A549 (cell line): ENCODE measurements at regions not wholly inside any gene's neighbourhood (a gene's known extent, or its start where the extent isn't known, plus 50 kb on each side); places are given as distances from the start of the nearest gene placed in this dataset.

ENCODE experiments used
- ATAC-seq, 2 experiments: fragments of 200-7000 bp in 1 of 2; fragments of >200 bp in 1 of 2; cut with Nextera tagmentation in 1 of 2; cut with Tn5 transposase in 1 of 2; 3 replicates each; pipeline versions ENCODE4 v1.8.0 to v1.9.1; 2018 to 2020; ENCODE audit warnings: mild to moderate bottlenecking in 1 of 2, moderate library complexity in 1 of 2
- CTCF ChIA-PET: fragments of 300-600 bp; sonication (Branson Sonifier 250); formaldehyde crosslinking; extraction: SDS; loops from one replicate; lab custom pipeline; 2021; ENCODE audit warnings: antibody characterized with exemption, inconsistent platforms; lab: Yijun Ruan, JAX
- POLR2A ChIA-PET: fragments of 350-600 bp; formaldehyde crosslinking; extraction: SDS; loops from one replicate; lab custom pipeline; 2021; ENCODE audit warnings: antibody characterized with exemption, inconsistent platforms; lab: Yijun Ruan, JAX
- DNase-seq, 2 experiments: peaks; one replicate each; pipeline versions ENCODE4 v3.0.0 to v3.0.0-alpha.2; 2011 to 2016; ENCODE audit warnings: low read depth in 1 of 2, low spot score in 1 of 2
- FAIRE-seq: peaks from 2 replicates; lab custom pipeline; 2011; peaks lifted over from hg19 to GRCh38; lab: Jason Lieb, UNC
- H3K27ac ChIP-seq, 2 experiments: fragments of >200 bp; sonication (Bioruptor Twin); formaldehyde crosslinking; 3 replicates each; pipeline ENCODE4 v1.5.1; 2016 to 2017
- H3K4me1 ChIP-seq: fragments of >200 bp; sonication (Bioruptor Twin); formaldehyde crosslinking; 3 replicates; pipeline ENCODE4 v1.6.1; 2016
- H3K4me2 ChIP-seq: fragments of >200 bp; sonication (Bioruptor Twin); formaldehyde crosslinking; 3 replicates; pipeline ENCODE4 v1.6.1; 2016
- H3K4me3 ChIP-seq: fragments of >200 bp; sonication (Bioruptor Twin); formaldehyde crosslinking; 3 replicates; pipeline ENCODE4 v1.5.1; 2016
- H3K9me3 ChIP-seq: fragments of >200 bp; sonication (Bioruptor Twin); formaldehyde crosslinking; 3 replicates; pipeline ENCODE4 v1.6.1; 2016
- ATOH8 ChIP-seq: fragments of 250-450 bp; sonication (Bioruptor Pico); IDR thresholded peaks from 2 replicates; pipeline ENCODE4 v1.5.0; 2020; ENCODE audit warnings: low read depth, mild to moderate bottlenecking, moderate library complexity
- BCL3 ChIP-seq: fragments of >200 bp; sonication (Bioruptor Twin); formaldehyde crosslinking; IDR thresholded peaks from 3 replicates; pipeline ENCODE4 v1.6.1; 2016
- BHLHE40 ChIP-seq: IDR thresholded peaks from 2 replicates; pipeline ENCODE4 v1.6.1; 2012; ENCODE audit warnings: low read depth, low read length, inconsistent platforms
- CBX8 ChIP-seq: fragments of 200-600 bp; sonication (generic); IDR thresholded peaks from 2 replicates; pipeline ENCODE4 v1.6.1; 2016
- CEBPB ChIP-seq, 2 experiments: fragments of >200 bp in 1 of 2; sonication (Bioruptor Twin) in 1 of 2; formaldehyde crosslinking in 1 of 2; IDR thresholded peaks; 2 replicates each; pipeline ENCODE4 v1.6.1; 2012 to 2016
- CTCF ChIP-seq: fragments of >200 bp; sonication (Bioruptor Twin); formaldehyde crosslinking; IDR thresholded peaks from 3 replicates; pipeline ENCODE4 v1.5.1; 2016
- E2F6 ChIP-seq: IDR thresholded peaks from 2 replicates; pipeline ENCODE4 v1.6.1; 2012; ENCODE audit warnings: low read depth, borderline replicate concordance
- EHF ChIP-seq: fragments of 250-450 bp; sonication (Bioruptor Pico); IDR thresholded peaks from 2 replicates; pipeline ENCODE4 v1.5.0; 2020; ENCODE audit warnings: mild to moderate bottlenecking
- EHMT2 ChIP-seq: fragments of 200-600 bp; sonication (generic); IDR thresholded peaks from 2 replicates; pipeline ENCODE4 v1.6.1; 2016; ENCODE audit warnings: antibody characterized with exemption, low read depth, mild to moderate bottlenecking, moderate library complexity
- FOSB ChIP-seq: fragments of 250-450 bp; sonication (Bioruptor Pico); IDR thresholded peaks from 2 replicates; pipeline ENCODE4 v1.5.0; 2020; ENCODE audit warnings: mild to moderate bottlenecking, moderate library complexity
- FOSL2 ChIP-seq, 2 experiments: fragments of 450-650 bp in 1 of 2; fragments of >200 bp in 1 of 2; sonication (Bioruptor Twin) in 1 of 2; formaldehyde crosslinking; IDR thresholded peaks; 2 replicates each; pipeline versions ENCODE4 v1.5.0 to v1.6.1; 2016 to 2020; ENCODE audit warnings: mild to moderate bottlenecking in 1 of 2, moderate library complexity in 1 of 2
- HDAC2 ChIP-seq: fragments of 200-600 bp; sonication (generic); IDR thresholded peaks from 2 replicates; pipeline ENCODE4 v1.6.1; 2016
- HES2 ChIP-seq: fragments of >200 bp; sonication (Bioruptor Twin); formaldehyde crosslinking; IDR thresholded peaks from 2 replicates; pipeline ENCODE4 v1.6.1; 2016
- HEYL ChIP-seq: fragments of 250-450 bp; sonication (Bioruptor Pico); IDR thresholded peaks from 2 replicates; pipeline ENCODE4 v1.8.0; 2021; ENCODE audit warnings: mild to moderate bottlenecking, moderate library complexity
- HMGXB4 ChIP-seq: fragments of 250-450 bp; sonication (Bioruptor Pico); IDR thresholded peaks from 2 replicates; pipeline ENCODE4 v1.5.0; 2021; ENCODE audit warnings: mild to moderate bottlenecking, moderate library complexity, borderline replicate concordance
- HOXB13 ChIP-seq: fragments of 250-450 bp; sonication (Bioruptor Pico); IDR thresholded peaks from 2 replicates; pipeline ENCODE4 v1.5.0; 2020; ENCODE audit warnings: low read depth, mild to moderate bottlenecking, moderate library complexity
- MAFK ChIP-seq: fragments of 450-650 bp; IDR thresholded peaks from 2 replicates; pipeline ENCODE4 v1.6.1; 2014; ENCODE audit not compliant: partially characterized antibody
- NR3C1 ChIP-seq: fragments of >200 bp; sonication (Bioruptor Twin); formaldehyde crosslinking; IDR thresholded peaks from 3 replicates; pipeline ENCODE4 v1.6.1; 2017
- RCOR1 ChIP-seq: fragments of 150-350 bp; IDR thresholded peaks from 2 replicates; pipeline ENCODE4 v1.6.1; 2014; ENCODE audit warnings: antibody characterized with exemption, low read length, low read depth
- USF2 ChIP-seq: fragments of 450-650 bp; IDR thresholded peaks from 2 replicates; pipeline ENCODE4 v1.6.1; 2014; ENCODE audit warnings: antibody characterized with exemption
- ZC3H11A ChIP-seq: fragments of 450-650 bp; IDR thresholded peaks from 2 replicates; pipeline ENCODE4 v1.6.1; 2014; ENCODE audit warnings: antibody characterized with exemption, mild to moderate bottlenecking
- ZSCAN20 ChIP-seq: fragments of 250-450 bp; sonication (Bioruptor Pico); IDR thresholded peaks from 2 replicates; pipeline ENCODE4 v1.8.0; 2022; ENCODE audit warnings: mild to moderate bottlenecking, moderate library complexity
- WGBS: methylation state at CpG from one replicate; pipeline ENCODE4 v1.1.6; 2017; ENCODE audit errors: missing lambda C conversion rate; 5-methylcytosine and 5-hydroxymethylcytosine counted together

GRCh38 chr16:26801628-26802027 is 265.1 kb upstream of the C16orf82 start:
- Histone ChIP-seq H3K4me2 (no peak overlapping the region), H3K9me3 (no peaks in the 10 kb centered on the region), H3K27ac (no peak overlapping the region), H3K4me3 (no peak overlapping the region), H3K4me1 (no peaks in the 10 kb centered on the region)
- DNase-seq (no peak), FAIRE-seq (no peak), ATAC-seq (no peak)
- TF ChIP-seq EHF, result no peak
- TF ChIP-seq HES2, result no peak
- no peak for TF ChIP-seq FOSL2 (IDR thresholded peaks at IDR 0.05)
- TF ChIP-seq FOSL2 (CRISPR knock-in tag; IDR thresholded peaks at IDR 0.05), result no peak
- no peak for TF ChIP-seq E2F6
- TF ChIP-seq CTCF, result no peak
- TF ChIP-seq MAFK, result no peak
- TF ChIP-seq NR3C1, result no peak
- no peak for TF ChIP-seq EHMT2
- no peak for TF ChIP-seq RCOR1
- TF ChIP-seq HEYL (CRISPR knock-in tag), result no peak
- TF ChIP-seq USF2, result no peak
- no peak for TF ChIP-seq BCL3
- TF ChIP-seq ZSCAN20 (CRISPR knock-in tag), result no peak
- TF ChIP-seq CBX8, result no peak
- no peak for TF ChIP-seq ZC3H11A
- no peak for TF ChIP-seq BHLHE40
- no peak for TF ChIP-seq FOSB
- ChIA-PET CTCF (no interaction called here), POLR2A (no interaction called here)
- WGBS, result 70% methylated on average over 3 of the region's 3 CpGs

GRCh38 chr16:26802440-26802839 is 264.3 kb upstream of the C16orf82 start:
- no peak for TF ChIP-seq HOXB13 (CRISPR knock-in tag)
- TF ChIP-seq CBX8, result no peak
- no peak for TF ChIP-seq CEBPB (IDR thresholded peaks at IDR 0.05)
- no peak for TF ChIP-seq HMGXB4
- no peak for TF ChIP-seq ATOH8 (CRISPR knock-in tag)
- no peak for TF ChIP-seq HDAC2
- DNase-seq, result no peak
- no peak overlapping the region for H3K27ac ChIP-seq
- H3K9me3 ChIP-seq, result no peaks in the 10 kb centered on the region
- no peak for ATAC-seq
- ChIA-PET CTCF (interaction anchor here (1.5 kb wide), 1 partner anchor 10 kb away, joined by 5 read pairs; no protein-coding TSS in a partner anchor), POLR2A (no interaction called here)
- no peak for FAIRE-seq
- H3K4me3 ChIP-seq, result no peak overlapping the region
- WGBS, result under 1% methylated on average over 4 of the region's 4 CpGs
- H3K4me1 ChIP-seq, result no peaks in the 10 kb centered on the region
- no peak overlapping the region for H3K4me2 ChIP-seq
